GM12892 (cell line): ENCODE measurements at regions not wholly inside any gene's neighbourhood (a gene's known extent, or its start where the extent isn't known, plus 50 kb on each side); places are given as distances from the start of the nearest gene placed in this dataset.

Source experiments
- DNase-seq: peaks from one replicate; pipeline ENCODE4 v3.0.0; 2011; ENCODE audit not compliant: insufficient read length
- FAIRE-seq: peaks from 2 replicates; lab custom pipeline; 2011; peaks lifted over from hg19 to GRCh38; lab: Jason Lieb, UNC
- POLR2A ChIP-seq: IDR thresholded peaks from 2 replicates; pipeline ENCODE4 v1.6.1; 2011; ENCODE audit warnings: low read depth, low read length, control low read depth
- POLR2AphosphoS5 ChIP-seq: IDR thresholded peaks from 2 replicates; pipeline ENCODE4 v1.6.1; 2011; ENCODE audit warnings: low read depth, low read length, control low read depth
- TAF1 ChIP-seq: IDR thresholded peaks from 2 replicates; pipeline ENCODE4 v1.6.1; 2011; ENCODE audit warnings: low read depth, mild to moderate bottlenecking, control low read depth, low read length, borderline replicate concordance

DNA sequence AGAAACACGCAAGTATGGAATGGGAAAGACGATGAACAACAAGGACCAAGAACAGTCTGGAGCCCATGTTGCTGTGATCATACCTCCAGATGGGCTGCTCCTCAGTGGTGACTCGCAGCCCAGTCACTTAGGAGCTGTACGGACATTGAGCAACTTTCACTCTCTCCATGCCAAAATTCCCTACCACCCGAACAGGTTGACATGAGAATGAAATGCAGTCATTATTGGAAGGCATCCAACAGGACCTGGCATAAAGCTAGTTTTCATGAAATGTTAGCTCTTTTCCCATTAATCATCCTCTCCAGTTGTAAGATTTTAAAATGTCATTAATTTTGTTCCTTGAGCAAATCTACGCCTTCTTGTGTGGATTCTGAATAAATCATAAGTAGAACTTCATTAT lies 82.7 kb upstream of the GPM6B start:
- TF ChIP-seq TAF1 = no peak
- no peak for TF ChIP-seq POLR2AphosphoS5
- no peak for TF ChIP-seq POLR2A
- FAIRE-seq (no peak), DNase-seq (no peak)

DNA sequence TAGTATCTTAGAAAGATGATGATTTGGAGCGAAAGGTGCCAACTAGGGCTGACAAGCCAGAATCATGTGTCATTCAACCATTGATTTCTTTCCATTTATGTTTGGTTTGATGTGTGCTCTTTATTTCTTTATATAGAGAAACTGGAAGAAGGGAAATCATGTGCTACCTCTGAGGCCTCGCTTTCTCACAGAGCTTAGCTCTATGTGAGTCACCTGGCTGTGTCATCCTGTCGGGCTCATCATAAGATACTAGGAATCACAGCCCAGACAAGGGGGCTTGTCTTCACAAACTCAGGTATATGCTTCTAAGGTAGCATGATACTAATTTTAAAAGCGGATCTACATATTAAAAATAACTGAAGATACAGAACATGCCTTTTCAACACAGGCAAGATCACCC lies 81.7 kb upstream of the GPM6B start:
- no peak for FAIRE-seq
- no peak for DNase-seq
- TF ChIP-seq TAF1 (no peak), POLR2A (no peak), POLR2AphosphoS5 (no peak)

DNA sequence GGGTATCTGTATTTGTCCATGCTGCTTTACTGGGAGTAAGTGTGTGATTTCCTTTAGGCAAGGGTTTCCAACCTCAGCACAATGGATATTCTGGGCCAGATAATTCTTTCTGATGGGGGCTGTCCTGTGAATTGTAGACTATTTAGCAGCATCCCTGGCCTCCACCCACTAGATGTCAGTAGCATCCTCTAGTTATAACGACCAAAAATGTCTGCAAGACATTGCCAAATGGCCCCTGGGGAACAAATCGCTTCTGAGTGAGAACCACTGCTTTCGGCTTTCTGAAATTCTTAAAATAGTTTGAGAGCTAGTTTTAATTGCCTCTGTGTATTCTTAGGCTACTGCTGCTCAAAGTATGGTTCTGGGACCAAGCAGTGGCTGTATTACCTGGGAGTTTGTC lies 81.2 kb upstream of the GPM6B start:
- FAIRE-seq (peak; percentile 84), DNase-seq (no peak)
- TF ChIP-seq POLR2A (no peak), TAF1 (no peak), POLR2AphosphoS5 (no peak)

GRCh38 chrX:13897566-13897965 lies 80.7 kb upstream of the GPM6B start:
- DNase-seq (no peak), FAIRE-seq (no peak)

DNA sequence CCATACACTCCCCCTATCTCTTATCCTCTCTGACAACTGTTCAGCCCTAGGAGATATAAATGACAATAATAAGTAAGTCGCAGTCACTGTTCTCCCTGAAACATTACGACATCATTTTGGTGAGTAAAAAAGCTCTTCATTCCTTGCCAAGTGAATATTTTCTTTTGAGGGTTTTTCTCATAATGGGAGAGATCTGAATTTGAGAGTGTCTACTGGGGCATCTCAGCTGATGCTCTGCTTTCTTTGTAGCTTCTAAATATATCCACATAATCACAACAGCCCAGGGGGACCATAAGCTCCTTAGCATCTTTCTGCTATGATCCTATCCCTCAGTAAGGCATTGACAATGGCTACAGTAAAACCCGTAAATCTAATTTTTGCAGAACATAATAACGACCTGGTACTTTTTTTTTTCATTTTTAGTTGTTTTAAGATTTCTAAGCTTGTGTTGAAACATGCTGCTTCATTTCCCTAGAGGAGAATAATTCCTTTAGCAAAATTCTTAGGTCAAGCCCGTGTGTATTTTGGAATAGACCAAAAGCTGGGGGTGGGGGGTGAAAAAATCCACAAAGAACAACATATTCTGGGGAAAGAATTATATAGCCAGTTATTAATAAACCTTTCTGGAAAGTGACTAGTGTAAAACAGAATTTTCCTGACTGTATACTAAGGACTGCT lies 78.1 kb upstream of the GPM6B start:
- no peak for DNase-seq
- no peak for TF ChIP-seq POLR2A
- TF ChIP-seq POLR2AphosphoS5 = no peak
- no peak for TF ChIP-seq TAF1
- FAIRE-seq = no peak

More at GRCh38 chrX:13897566-13897965, 80.7 kb upstream of the GPM6B start:
- TF ChIP-seq TAF1 (no peak), POLR2A (no peak), POLR2AphosphoS5 (no peak)

DNA sequence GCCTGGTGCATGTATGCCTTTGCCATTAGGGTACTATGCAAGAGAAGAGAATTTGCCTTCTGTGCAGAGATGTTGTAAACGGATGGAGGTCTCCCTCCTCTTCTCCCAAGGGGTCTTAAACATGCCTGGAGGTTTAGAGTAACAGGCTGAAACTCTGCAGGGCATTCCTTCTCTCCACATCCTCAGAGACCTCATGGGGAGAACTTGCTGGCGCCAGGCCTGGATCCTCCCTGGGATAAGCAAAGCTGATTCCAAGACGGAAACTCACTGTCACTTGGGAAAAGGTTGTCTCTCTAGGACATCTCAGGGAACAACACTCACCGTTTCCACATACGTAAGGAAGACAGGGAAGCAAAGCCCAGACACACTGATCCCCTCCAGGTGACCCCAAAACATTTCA lies 76.9 kb upstream of the GPM6B start:
- no peak for TF ChIP-seq POLR2A
- TF ChIP-seq POLR2AphosphoS5 = no peak
- DNase-seq (no peak), FAIRE-seq (peak; percentile 60)

- FAIRE-seq (no peak), DNase-seq (no peak)
- TF ChIP-seq POLR2AphosphoS5 (no peak), POLR2A (no peak), TAF1 (no peak)
Measured at GRCh38 chrX:13892856-13893255, 76.0 kb upstream of the GPM6B start.

DNA sequence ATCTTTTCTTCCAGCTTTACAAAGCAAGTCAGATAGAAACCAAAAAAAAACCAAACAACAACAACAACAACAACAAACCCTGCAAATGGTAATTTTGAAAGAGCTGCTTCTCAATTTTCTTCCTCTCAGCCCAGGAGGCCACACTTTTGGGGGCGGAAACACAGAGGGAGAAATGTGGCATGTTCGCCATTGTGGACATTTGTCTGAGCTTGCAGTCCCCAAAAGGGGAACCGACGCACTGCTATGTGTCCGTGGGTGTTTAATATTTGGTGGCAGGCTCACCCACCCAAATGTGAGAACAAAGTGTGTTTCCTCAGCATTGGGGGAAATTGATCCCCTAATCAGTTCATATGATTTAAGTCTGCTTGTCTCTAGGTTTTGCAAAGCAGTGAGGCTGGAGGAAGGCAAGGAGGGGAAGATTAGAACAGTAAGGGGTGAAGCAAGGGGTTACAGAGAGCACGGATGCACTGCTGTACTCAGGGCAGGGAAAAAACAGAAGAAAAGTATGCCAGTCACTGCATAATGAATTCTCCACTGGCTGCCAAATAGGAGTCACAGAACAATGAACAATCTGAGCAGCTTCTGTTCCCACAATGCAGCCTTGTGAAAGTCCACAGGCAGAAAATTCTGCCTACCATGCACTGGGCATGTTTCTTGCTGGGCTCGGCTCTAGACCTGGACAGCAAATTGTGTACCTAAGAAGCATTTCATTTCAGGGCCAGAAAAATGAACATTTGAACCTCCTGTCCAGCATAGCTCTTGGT lies 74.7 kb upstream of the GPM6B start:
- TF ChIP-seq POLR2A (no peak), TAF1 (no peak)
- FAIRE-seq = no peak
- DNase-seq = no peak

GRCh38 chrX:13890806-13891205 lies 73.9 kb upstream of the GPM6B start:
- TF ChIP-seq POLR2AphosphoS5 (no peak), TAF1 (no peak), POLR2A (no peak)
- DNase-seq = no peak
- FAIRE-seq = no peak

GRCh38 chrX:13888284-13888683 lies 71.4 kb upstream of the GPM6B start:
- TF ChIP-seq POLR2AphosphoS5 (no peak), POLR2A (no peak)
- no peak for FAIRE-seq
- no peak for DNase-seq

DNA sequence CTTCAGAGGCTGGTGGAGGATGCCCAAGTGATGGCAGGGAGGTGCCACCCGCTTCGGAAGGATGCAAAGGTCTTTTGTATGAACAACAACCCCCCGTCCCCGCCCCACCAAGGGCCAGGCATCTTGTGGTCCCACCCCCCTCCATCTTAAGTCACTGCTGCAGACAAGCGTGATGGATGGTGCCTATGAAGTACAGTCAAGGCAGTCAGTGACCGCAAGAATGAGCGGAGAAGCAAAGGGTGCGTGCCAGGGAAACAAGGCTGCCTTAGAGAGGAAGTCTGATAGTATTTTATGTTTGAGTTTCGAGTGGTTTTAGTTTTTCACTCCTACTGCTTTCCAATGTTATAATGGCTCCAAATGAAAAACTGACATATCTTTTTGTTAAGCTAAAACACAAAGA lies 68.7 kb upstream of the GPM6B start:
- DNase-seq (no peak), FAIRE-seq (peak; percentile 9)
- no peak for TF ChIP-seq POLR2AphosphoS5
- no peak for TF ChIP-seq POLR2A
- TF ChIP-seq TAF1 = no peak

- no peak for TF ChIP-seq TAF1
- TF ChIP-seq POLR2A = no peak
- no peak for TF ChIP-seq POLR2AphosphoS5
- no peak for DNase-seq
- FAIRE-seq = no peak
Measured at GRCh38 chrX:13876652-13877051, 59.8 kb upstream of the GPM6B start.

GRCh38 chrX:13875572-13875971 lies 58.7 kb upstream of the GPM6B start:
- no peak for DNase-seq
- no peak for TF ChIP-seq POLR2AphosphoS5
- TF ChIP-seq TAF1 = no peak
- TF ChIP-seq POLR2A = no peak

More at GRCh38 chrX:13875572-13875971, 58.7 kb upstream of the GPM6B start:
- FAIRE-seq = no peak
